OCI-M2 (cell line): ENCODE measurements at regions not wholly inside any gene's neighbourhood (a gene's known extent, or its start where the extent isn't known, plus 50 kb on each side); places are given as distances from the start of the nearest gene placed in this dataset.

Experiments
- DNase-seq: peaks from one replicate; lab custom pipeline; 2025; ENCODE audit not compliant: unreplicated experiment; lab: John Stamatoyannopoulos, UW

DNA sequence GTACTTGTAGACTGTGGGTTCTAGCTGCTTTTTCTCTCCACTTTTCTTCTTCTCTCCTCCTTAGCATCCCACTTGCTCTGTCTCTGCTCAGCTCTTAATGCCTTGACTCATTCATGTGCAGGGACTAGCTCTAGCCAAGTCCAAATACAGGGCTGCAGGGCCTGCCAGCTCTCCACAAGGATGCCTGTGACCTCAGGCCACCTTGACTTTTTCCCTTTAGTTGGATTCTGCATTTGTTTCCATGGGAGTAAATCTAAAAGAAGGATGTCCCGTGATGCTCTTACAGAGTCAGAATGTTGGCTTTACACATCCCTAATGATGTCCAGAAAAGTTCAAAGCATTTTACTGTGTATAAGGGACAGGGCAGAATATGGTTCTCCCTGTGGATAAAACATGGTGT is 101.8 kb upstream of the PREP start:
- no peak for DNase-seq

DNA sequence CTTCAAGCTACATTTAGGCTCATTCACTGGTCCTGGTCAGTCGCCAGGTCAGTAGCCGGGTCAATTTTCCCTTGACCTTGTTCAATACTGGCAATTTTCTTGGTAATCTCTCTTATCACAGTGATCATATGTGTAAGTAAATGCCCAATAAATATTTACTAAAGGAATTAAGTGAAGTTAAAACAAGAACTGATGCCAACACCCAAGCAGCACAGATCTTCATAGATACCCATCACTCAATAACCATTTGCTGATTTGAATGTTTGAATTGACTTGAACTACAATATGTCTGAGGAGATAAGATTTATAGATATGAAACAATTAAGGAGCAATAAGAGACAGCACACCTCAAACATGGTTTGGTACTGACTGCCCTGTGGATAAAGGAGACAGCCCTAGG is 100.8 kb upstream of the PREP start:
- DNase-seq: no peak

DNA sequence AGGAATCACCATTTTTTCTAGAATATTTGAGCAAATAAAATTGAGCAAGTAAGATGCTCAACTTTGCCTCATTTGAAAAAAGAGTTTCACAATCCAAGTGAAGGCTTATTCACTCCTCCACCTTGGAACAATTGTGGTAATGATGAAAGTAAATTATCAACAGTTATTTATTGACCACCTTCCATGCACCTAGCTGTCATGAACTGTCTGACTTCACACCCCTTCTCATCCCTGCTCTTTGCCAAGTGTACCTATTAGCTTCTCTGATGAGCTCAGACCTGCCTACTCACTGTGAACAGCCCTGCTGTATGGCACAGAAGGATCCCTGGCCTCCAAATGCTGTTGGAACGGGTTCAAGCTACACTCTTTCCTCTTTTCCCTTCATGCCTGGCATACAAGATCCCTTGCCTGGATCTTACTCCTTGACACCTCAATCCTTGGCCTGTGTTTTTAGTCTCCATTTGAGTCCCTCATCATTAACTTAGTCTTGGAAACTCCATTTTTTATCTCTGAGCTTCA is 99.0 kb upstream of the PREP start:
- DNase-seq: no peak

DNA sequence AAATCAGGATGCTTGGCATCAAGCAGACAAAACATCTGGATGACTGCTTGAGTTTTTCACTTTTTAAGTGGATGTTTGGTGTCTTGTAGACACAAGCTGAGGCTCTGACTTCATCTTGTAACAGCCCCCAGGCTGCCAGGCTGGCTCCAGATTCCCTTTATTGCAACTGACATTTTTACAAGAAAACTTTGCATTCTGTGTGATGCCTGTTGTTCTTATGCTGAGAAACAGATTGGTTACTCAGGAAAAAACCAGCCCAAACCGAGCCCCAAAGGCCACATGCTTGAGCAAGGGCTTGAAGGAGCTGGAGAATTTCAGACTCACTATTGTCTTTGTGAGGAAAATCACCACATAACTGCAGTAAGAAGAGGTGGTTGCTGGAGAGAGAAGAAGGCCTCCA is 98.4 kb upstream of the PREP start:
- no peak for DNase-seq

DNA sequence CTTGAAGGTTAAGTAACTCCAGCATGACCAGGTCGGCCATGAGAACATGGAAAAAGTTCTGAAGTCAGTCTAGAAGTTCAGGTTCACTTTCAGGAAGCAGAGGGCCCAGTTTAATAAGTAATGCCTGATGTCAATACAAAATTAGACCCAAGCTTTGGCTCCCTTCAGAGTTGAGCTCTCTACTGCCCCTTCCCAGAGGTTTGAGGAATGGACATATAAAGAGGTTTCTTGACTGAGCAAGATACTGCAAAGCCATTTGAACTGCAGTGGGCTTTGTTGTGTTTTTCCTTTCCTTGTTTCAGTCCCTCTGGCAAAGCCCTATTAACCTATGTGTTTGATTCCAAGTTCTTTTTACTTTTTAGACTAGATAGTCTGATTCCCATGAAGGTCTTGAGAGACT is 97.8 kb upstream of the PREP start:
- no peak for DNase-seq

DNA sequence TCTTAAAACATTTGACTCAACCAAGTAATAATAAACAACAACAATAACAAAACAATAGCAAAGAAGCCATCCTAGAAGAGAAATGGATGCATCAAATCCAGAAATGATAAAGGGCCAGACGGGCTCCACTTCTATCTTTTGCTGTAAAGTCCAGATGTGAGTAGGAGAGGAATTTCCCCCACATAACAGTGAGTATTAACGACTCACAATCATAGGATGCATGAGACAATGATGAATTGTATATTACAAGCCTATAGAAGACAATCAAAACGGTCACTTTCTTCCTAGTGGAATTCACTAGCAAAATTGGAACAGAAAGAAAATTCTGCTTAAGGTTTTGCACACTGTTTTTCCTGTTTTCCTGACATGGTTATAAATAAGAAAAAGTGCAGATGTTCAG is 97.0 kb upstream of the PREP start:
- no peak for DNase-seq

DNA sequence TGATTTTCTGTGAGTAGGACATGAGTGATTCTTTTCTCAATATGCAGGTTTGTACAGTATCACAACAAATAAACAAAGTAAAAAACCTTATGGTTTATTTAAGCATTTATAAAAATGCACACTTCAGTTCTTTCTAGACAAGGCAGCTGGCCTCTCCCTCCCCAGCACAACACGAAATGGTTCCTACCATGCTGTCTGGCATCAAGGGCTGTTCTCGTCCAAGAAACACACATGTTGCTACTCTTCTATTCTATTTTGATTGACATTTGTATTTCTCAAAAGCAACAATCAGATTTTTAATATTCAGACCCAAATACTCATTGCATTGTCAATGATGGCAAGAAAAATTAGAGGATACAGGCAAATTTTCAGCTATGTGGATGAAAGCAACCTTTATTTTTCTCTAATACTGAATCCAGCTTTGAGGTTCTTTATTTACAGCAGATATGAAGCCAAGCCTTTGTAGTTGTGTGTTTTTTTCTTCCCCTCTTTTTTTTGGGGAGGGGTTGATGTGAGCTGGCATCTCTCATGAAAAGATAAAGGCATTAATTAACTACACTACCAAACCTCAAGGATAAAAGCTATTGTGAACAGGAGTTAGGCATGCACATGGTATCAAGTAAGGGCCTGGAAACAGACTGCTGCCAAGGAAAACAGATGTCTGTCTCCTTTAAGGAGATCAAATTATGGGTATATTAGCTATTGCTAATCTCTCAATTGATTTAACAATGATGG is 96.4 kb upstream of the PREP start:
- DNase-seq: no peak

DNA sequence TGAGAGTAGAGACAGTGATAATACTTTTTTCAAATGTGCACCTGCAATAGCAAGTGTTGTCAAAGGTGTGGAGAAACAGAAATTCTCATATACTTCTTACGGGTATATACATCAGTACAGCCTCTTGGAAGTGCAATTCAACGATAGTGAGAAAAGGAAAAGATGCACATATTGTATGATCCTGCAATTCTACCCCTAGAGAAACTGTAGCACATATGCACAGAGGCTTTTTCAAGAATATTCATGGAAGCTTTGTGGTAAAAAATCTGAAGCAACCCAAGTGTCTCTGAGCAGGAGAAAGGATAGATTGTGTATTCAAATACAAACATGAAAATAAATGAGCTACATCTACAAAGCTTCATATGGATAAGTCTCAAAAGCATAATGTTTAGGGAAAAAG is 94.7 kb upstream of the PREP start:
- DNase-seq: no peak

DNA sequence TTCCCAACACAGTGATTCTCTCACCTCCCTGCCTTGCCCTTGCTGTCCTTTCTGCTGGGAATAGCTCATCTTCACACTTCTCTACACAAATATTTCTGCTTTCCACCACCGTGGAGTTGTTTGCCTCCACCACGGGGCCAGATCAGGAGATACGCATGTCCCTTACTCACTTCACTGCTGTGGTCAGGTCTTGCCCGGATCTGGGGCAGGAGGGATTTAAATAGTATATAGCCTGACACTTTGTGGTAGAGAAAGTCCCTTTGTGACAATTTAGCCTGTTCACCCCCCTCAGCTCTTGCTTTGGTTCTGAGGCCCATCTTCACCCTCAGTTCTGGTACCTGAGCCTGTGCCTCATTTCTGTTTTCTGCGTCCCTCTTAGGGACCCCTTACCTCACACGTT is 92.6 kb upstream of the PREP start:
- no peak for DNase-seq

DNA sequence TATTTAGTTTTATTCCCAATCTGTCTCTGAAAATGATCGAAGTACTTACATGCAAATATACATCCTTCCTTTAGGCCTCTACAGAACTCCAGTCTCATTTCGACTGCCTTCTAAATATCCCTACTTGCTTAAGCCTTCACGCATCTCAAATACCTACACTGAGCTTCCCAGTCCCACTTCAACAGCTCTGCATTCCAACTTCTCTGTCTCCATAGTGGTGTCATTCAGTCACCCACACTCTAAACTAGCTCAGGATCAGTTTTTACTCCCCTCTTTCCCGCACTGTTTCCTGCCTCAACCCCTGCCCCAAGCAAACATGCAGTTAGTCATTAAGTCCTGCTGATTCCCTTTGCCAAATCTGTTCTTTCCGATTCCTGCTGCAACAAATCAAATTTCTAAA is 91.8 kb upstream of the PREP start:
- DNase-seq: no peak

DNA sequence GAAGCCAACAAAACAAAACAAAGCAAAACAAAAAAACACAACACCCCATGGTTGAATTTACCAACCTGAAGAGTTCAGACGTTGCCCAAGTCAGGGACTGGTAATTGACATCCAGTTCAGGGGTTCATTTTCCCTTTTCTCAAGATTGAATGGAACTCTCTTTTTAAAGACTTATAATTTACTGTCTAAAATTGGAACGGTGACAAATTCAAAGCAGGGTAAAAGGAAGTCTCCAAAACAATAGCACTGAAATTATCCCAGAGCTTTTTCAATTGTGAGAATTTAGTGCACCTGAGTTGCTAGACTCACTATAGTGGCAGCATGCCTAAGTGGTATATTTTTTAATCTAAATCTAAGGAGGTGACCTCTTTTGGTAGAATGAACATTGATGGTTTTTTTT is 90.9 kb upstream of the PREP start:
- no peak for DNase-seq

DNA sequence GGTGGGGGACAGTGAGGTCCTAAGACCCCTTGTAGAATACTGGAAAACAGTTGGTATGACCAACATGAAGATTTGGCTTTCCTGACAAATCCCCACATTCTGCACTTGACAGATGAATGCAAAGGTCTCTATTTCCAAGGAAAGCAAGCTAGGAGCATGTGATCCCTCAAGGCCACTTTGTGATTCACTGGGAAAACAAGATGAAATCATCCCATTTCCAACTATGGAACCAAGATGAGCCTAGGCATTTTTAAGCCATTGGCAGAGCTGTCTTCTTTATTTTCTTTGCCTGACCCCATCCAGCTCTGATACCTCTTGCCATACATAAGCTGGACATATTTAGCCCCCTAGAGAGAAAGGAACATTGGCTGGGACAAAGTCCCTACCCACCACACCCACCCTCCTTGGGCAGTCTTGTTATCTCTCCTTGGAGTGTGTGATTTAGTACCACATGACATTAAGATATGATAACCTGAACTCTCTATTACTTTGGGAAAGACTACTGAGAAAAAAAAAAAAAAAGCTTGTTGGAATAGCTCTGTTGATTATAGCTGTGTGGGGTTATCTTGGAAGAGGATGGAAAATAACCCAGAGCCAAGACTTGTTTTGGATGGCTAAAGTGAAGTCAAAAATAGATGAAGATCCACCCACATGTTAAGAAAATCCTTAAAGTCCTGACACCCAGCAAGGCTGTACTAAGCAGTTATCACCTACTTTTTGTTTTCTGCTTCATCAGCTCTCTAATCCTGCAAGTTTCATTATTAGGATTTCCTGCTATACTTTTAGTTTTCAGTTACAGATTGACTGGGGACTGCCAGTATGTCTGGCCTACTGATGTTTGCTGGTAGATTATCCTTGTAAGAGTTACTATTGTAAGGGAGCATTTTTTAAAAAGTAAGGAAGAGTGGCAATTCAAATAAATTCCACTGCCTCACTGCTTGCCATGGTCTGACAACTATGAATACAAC is 90.1 kb upstream of the PREP start:
- DNase-seq: no peak

DNA sequence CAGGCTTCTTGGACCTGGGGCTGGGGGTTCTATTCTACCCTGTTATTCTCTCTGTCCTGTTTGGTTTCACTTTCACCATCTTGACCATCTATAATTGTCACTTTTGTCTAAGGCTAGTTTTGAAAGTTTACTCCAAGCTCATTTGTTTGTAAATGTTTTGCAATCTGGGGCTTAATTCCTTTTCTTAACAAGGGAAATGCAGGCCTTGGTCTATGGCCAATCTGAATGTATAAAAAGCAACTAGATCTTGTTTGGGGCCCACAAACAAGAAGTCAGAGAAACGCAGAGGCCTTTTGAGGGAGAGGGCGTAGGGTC is 86.3 kb upstream of the PREP start:
- DNase-seq: no peak

DNA sequence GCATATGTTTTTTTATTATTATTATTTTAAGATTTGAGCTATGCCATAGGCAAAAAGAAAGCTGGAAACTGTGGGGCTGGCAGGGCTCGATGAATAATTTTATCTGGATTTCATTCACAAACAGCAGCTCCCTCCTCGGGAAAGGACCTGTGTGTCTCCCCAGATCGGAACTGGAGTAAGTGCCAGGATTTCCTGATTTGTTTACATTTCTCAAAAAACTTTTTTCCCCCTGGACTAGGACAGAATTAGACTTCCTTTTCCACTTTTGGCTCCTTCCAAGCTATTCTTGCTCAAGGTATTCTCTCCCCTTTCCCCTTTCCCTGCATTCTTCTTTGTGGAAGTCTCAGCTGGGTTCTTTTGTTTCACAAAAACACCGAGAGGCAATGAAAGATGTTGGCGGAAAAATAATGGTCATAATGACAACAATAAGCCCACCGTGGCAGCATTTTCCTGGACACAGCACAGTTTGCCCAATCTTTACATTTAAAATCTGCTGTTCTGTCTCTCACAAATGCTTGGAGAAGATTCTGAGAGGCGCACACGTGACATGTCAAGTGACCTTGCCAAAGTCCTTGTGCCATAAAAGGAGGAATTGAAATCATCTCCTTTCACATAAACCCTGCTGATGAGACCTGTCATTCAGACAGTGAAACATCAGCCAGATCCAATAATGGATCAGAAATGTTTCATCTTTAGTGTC is 85.8 kb upstream of the PREP start:
- no peak for DNase-seq

DNA sequence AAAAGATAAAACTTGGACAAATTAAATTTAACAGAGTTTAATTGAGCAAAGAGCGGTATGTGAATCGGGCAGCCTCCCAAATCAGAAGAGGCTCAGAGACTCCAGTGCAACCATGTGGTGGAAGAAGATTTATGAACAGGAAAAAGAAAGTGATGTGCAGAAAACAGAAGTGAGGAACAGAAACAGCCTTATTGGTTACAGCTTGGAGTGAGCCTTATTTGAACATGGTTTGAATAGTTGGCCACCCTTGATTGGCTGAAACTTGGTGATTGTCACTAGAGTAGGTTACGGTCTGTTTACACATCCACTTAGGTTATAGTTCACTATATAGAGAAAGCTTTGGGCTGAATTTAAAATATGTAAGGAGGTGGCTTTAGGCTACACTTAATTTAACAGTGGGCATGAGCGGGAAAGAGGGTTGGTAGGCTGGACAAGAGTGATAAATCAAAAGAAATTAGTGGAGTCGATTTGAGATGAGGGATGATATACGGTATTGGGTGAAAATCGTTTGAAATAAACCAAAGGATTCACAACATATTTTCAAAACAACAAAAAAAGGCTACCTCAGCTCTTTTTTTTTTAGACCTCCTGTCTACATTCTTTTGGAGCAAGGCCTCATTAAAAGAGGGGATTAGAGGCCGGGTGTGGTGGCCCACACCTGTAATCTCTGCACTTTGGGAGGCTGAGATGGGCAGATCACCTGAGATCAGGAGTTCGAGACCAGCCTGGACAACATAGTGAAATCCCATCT is 84.3 kb upstream of the PREP start:
- no peak for DNase-seq

DNA sequence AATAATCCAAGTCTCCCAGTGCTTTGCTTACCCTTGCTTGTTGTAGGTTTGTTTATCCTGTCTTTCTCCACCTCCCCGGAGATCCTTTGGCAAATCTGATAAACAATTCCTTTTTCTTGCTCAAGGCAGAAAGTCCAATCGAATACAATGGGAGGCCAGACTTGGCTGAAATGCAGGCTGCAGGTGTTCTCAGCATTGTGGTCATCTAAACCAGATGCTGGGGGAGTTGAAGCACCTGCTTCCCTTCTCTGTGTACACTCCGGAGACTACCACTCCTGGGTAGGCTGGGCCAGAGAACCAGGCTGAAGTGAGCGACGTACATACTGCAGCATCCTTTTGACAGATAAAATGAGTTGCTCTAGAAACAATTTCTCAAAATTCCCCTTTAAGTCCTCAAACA is 82.6 kb upstream of the PREP start:
- DNase-seq: no peak

DNA sequence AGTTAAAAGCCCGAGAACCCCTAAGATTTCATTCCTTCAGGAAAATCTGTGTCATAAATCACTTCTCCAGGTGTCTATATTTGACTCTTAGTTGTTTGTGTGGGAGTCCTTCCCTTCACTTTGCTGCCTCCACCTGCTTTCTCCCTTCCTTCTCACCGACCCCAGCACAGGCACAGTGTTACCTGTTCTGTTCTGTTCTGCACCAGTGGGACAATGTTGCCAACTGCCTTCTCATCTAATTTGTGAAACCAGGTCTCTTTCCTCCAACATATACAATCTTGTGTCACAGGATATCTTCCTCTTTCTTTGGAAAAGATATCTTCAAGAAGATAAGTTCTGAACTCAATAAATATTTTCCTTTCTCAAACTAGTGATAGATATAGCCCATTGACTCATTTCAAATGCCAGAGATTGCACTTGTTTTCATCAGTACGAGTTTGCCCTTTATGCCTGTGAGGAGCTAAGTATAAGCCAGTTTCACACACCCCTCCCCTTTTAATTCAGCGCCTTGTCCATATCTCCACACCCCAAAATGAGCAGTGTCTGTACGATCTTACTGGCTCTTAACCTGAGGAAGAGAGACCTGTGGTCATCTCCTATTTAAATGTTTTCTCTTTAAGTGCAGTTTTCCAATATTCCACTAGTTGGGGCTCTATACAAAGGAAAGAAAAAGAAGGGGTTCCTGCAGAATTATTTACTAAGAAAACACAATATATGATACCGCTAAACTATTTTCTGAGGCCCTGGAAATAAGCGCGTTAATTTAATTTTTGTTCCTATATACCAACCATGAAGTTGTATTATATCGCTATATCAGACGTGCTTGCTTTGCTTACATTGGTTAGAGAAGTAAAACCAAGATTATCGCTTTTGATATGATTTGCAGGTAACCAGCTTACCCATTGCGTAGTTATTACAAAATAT is 81.6 kb upstream of the PREP start:
- DNase-seq: no peak

DNA sequence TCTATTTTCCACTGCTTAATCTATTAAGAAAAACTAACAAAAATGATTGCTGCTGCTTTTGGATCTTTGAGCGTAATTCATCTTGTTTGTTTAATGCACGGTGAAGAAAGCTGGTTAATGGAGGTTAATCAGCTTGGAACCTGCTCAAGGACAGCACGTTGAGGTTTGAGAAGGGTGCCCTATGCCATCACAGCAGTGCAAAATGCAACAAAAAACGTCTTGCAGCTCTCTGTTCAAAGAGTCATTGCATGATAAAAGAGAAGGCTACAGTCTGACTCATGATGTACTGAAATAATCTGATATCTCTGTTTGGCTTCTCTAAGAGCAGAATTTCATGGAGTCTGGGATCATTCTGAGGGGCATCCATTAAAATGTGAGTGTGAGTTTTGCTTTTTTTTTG is 80.6 kb upstream of the PREP start:
- no peak for DNase-seq

DNA sequence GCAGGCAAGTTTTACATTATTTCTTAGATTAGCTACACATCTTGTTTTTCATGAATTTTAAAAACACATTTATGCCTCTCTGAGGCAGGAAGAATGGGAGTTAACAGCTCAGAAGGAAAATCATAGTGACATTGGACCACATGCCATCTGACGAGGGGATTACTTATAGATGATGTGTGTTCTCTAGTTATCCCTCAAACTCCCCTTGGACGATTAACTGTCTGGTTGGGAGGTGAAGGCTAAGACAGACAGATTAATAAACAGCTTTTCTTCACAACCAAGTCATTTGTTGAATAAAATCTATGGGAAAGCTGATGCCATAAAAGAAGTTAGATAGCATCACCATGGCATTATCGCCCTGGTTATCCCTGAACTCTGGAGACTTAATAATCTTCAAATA is 80.0 kb upstream of the PREP start:
- DNase-seq: no peak

DNA sequence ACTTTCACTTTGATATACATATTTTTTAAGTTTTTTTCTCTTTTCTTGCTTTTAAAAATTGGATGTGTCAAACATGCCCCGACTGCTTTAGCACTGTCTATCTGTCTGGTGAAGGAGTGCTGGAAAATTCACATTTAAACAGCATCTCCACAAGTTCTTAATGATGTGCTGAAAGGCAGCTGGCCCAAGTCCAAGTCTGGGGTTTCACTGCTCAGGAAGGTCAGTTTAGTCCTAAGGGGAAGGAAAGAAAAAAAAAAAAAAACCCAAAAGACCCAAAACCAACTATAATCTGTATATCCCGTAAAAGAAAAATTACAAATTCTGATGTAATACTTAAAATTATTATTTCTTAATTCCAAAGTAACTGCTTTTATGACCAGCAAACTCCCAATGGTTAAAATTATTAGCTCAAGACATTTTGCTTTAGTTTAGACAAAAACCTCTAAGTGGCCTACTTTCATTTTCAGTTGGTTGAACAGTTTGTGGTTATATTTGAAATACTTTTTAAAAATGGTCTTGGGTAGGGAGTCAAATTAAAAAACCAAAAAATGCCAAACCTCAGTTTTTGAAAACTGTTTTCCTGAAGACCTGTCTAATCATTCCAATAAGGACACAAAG is 79.5 kb upstream of the PREP start:
- DNase-seq: no peak
